ENCODE measurements at regions not wholly inside any gene's neighbourhood (a gene's known extent, or its start where the extent isn't known, plus 50 kb on each side); places are given as distances from the start of the nearest gene placed in this dataset.

DNA sequence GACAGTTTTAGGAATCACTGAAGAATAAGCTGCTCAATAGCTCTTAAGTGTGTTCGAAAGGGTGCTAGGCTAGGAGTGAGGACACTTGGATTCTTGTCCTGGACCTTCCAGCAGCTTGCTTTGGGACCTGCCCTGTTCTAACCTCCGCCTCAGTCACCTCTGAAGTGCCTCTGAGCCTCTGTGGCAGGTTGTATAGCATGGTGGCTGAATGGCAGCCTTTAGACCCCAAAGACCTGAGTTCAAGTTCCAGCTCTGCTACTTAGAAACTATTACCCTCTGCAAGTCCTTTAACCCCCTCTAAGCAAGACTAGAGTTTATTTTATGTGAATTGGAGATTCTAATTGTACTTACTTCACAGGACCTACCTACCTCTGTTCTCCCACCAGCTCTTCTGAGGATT, 81.5 kb downstream of the RRAGC start:
- no peak overlapping the region for H2AFZ ChIP-seq (ENCODE audit: low read length)
- H4K20me1 ChIP-seq (ENCODE audit: control insufficient read depth, extremely low read depth, insufficient read depth, low read length): no peaks in the 10 kb centered on the region
- no peak overlapping the region for H3K27ac ChIP-seq (ENCODE audit: insufficient read depth, low read length)
- H3K27me3 ChIP-seq (ENCODE audit: control insufficient read depth, insufficient read depth, low read length): peaks cover 4% of the 10 kb centered on the region
- DNase-seq (ENCODE audit: low read depth in 2 of 2): no peak
- no peaks in the 10 kb centered on the region for H3K36me3 ChIP-seq (ENCODE audit: control insufficient read depth, insufficient read depth, low read length)
- no peaks in the 10 kb centered on the region for H3K4me1 ChIP-seq (ENCODE audit: control insufficient read depth, extremely low read depth, insufficient read depth, low read length)
- no peak overlapping the region for H3K4me2 ChIP-seq (ENCODE audit: extremely low read depth, insufficient read depth, low read length)
- TF ChIP-seq, protein P1, sequence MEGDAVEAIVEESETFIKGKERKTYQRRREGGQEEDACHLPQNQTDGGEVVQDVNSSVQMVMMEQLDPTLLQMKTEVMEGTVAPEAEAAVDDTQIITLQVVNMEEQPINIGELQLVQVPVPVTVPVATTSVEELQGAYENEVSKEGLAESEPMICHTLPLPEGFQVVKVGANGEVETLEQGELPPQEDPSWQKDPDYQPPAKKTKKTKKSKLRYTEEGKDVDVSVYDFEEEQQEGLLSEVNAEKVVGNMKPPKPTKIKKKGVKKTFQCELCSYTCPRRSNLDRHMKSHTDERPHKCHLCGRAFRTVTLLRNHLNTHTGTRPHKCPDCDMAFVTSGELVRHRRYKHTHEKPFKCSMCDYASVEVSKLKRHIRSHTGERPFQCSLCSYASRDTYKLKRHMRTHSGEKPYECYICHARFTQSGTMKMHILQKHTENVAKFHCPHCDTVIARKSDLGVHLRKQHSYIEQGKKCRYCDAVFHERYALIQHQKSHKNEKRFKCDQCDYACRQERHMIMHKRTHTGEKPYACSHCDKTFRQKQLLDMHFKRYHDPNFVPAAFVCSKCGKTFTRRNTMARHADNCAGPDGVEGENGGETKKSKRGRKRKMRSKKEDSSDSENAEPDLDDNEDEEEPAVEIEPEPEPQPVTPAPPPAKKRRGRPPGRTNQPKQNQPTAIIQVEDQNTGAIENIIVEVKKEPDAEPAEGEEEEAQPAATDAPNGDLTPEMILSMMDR (conservative IDR thresholded peaks at IDR 0.05 in 1 of 2, IDR thresholded peaks at IDR 0.05 in 1 of 2; ENCODE audit: low read depth in 1 of 2, low read length in 2 of 2): no peak
- H3K79me2 ChIP-seq (ENCODE audit: control insufficient read depth, insufficient read depth, low read length): no peaks in the 10 kb centered on the region
- no peak overlapping the region for H3K9ac ChIP-seq (ENCODE audit: insufficient read depth, low read length)
- H3K4me3 ChIP-seq (replicated peaks in 1 of 4; ENCODE audit: control extremely low read depth in 1 of 4, insufficient read depth in 1 of 4, low read depth in 3 of 4, low read length in 4 of 4): no peak overlapping the region
- H3K9me3 ChIP-seq (ENCODE audit: control insufficient read depth, insufficient read depth, low read depth, low read length): no peaks in the 10 kb centered on the region

DNA sequence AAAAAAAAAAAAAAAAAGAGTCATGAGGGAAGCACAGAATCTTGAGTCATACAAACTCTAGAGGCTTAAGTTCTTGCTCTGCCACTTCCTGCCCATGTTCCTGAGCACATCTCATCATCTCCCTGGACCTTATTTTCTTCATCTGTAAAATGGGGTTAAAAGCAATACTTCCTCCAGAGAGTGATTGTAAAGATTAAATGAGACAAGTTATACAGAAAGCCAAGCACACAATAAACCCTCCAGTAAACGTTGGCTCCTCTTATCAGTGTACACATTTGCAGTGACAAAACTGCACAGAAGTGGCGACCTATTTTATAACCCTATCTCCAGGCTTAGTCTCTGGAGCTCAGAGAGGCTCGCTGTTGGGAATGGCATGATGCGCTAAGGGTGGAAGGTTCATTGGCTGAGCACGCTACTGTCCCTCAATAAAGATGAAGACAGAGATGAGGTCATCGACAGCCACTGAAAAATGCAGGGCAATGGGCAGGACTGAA, 82.1 kb downstream of the RRAGC start:
- Histone ChIP-seq H3K79me2 (ENCODE audit: control insufficient read depth, insufficient read depth, low read length) (no peaks in the 10 kb centered on the region), H3K27ac (ENCODE audit: insufficient read depth, low read length) (no peak overlapping the region), H3K27me3 (ENCODE audit: control insufficient read depth, insufficient read depth, low read length) (peaks cover 2% of the 10 kb centered on the region), H3K9me3 (ENCODE audit: control insufficient read depth, insufficient read depth, low read depth, low read length) (no peaks in the 10 kb centered on the region), H2AFZ (ENCODE audit: low read length) (no peak overlapping the region), H4K20me1 (ENCODE audit: control insufficient read depth, extremely low read depth, insufficient read depth, low read length) (no peaks in the 10 kb centered on the region), H3K9ac (ENCODE audit: insufficient read depth, low read length) (no peak overlapping the region), H3K4me1 (ENCODE audit: control insufficient read depth, extremely low read depth, insufficient read depth, low read length) (no peaks in the 10 kb centered on the region), H3K4me3 (replicated peaks in 1 of 4; ENCODE audit: control extremely low read depth in 1 of 4, insufficient read depth in 1 of 4, low read depth in 3 of 4, low read length in 4 of 4) (no peak overlapping the region), H3K4me2 (ENCODE audit: extremely low read depth, insufficient read depth, low read length) (no peak overlapping the region), H3K36me3 (ENCODE audit: control insufficient read depth, insufficient read depth, low read length) (no peaks in the 10 kb centered on the region)
- DNase-seq (ENCODE audit: low read depth in 2 of 2): no peak
- TF ChIP-seq EZH2 (IDR thresholded peaks at IDR 0.05; ENCODE audit: low read length, missing control alignments): no peak
- TF ChIP-seq, protein P1 (conservative IDR thresholded peaks at IDR 0.05 in 1 of 2, IDR thresholded peaks at IDR 0.05 in 1 of 2; ENCODE audit: low read depth in 1 of 2, low read length in 2 of 2): no peak

DNA sequence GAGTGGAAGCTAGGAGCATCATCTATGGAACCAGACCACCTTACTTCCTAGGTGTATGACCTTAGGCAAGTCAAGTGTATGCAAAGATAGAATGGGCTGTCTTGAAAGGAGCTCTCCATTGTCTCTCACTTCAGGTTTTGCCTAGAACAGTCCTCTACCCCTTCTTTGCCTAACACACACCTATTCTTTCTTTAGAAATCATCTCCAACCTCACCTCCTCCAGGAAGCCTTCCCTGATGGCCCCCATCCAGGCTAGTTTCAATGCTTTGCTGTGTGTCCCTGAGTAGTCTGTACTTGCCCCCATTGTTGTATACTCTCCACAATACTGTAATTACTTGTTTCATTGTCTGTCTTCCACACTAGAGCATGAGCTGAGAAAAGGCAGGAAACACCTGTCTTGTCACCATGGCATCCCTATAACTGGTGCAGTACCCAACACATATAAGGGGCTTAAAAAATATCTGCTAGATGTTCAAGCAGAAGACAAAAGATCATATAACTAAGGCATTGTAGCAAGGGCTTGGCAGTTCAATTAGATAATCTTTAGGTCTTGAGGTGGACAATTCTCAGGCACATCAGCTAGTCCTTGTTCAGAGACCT, 83.0 kb downstream of the RRAGC start:
- H3K4me2 ChIP-seq (ENCODE audit: extremely low read depth, insufficient read depth, low read length): no peak overlapping the region
- H3K9ac ChIP-seq (ENCODE audit: insufficient read depth, low read length): no peak overlapping the region
- no peaks in the 10 kb centered on the region for H3K36me3 ChIP-seq (ENCODE audit: control insufficient read depth, insufficient read depth, low read length)
- H4K20me1 ChIP-seq (ENCODE audit: control insufficient read depth, extremely low read depth, insufficient read depth, low read length): no peaks in the 10 kb centered on the region
- H3K4me3 ChIP-seq (replicated peaks in 1 of 4; ENCODE audit: control extremely low read depth in 1 of 4, insufficient read depth in 1 of 4, low read depth in 3 of 4, low read length in 4 of 4): no peak overlapping the region
- TF ChIP-seq EZH2 (IDR thresholded peaks at IDR 0.05; ENCODE audit: low read length, missing control alignments): no peak
- TF ChIP-seq, protein P1 (conservative IDR thresholded peaks at IDR 0.05 in 1 of 2, IDR thresholded peaks at IDR 0.05 in 1 of 2; ENCODE audit: low read depth in 1 of 2, low read length in 2 of 2): no peak
- H2AFZ ChIP-seq (ENCODE audit: low read length): no peak overlapping the region
- peaks cover 2% of the 10 kb centered on the region for H3K27me3 ChIP-seq (ENCODE audit: control insufficient read depth, insufficient read depth, low read length)
- no peaks in the 10 kb centered on the region for H3K4me1 ChIP-seq (ENCODE audit: control insufficient read depth, extremely low read depth, insufficient read depth, low read length)
- H3K79me2 ChIP-seq (ENCODE audit: control insufficient read depth, insufficient read depth, low read length): no peaks in the 10 kb centered on the region
- no peak overlapping the region for H3K27ac ChIP-seq (ENCODE audit: insufficient read depth, low read length)
- H3K9me3 ChIP-seq (ENCODE audit: control insufficient read depth, insufficient read depth, low read depth, low read length): no peaks in the 10 kb centered on the region
- no peak for DNase-seq (ENCODE audit: low read depth in 2 of 2)

Data from fibroblast of lung (primary cell).